ENCODE measurements at regions not wholly inside any gene's neighbourhood (a gene's known extent, or its start where the extent isn't known, plus 50 kb on each side); places are given as distances from the start of the nearest gene placed in this dataset.

DNA sequence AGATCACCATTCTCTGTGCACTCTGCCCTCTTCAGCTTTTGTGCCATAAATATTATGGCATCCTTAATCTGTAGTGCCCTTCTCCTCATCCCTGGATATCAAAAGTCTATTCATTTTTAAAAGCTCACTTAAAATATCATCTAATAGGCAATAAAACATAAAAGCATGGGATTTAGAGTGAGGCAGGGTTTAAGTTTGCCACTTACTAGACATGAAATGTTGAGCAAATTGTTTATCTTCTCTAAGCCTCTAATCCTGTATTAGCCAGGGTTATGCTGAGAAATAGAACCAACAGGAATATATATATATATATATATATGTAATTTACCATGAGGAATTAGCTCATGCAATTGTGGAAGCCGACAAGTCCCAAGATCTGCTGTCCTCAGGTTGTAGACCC is 472.4 kb upstream of the HS3ST1 start:
- DNase-seq, result no peak

GRCh38 chr4:11900359-11900758 is 471.7 kb upstream of the HS3ST1 start:
- no peak for DNase-seq

- no peak for DNase-seq
Observed at GRCh38 chr4:11898796-11899195, 470.1 kb upstream of the HS3ST1 start.

DNA sequence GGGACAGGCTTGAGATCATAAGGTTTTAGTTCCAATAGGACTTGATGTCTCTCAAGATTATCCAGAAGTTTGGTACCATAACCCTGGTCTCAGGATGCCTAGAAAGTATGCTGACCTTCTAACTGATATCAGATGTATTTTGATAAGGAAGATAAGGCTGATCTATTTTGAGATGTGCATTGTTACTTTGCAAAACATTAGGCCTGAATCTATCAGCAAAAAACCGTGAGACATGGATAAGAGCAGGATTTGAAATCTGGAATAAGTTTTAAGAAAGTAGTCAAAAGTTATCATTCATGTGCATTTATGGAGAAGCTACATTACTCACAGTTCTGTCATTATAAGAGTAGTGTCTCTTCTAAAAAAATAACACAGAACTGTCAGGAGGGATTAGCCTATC is 467.1 kb upstream of the HS3ST1 start:
- no peak for DNase-seq

DNA sequence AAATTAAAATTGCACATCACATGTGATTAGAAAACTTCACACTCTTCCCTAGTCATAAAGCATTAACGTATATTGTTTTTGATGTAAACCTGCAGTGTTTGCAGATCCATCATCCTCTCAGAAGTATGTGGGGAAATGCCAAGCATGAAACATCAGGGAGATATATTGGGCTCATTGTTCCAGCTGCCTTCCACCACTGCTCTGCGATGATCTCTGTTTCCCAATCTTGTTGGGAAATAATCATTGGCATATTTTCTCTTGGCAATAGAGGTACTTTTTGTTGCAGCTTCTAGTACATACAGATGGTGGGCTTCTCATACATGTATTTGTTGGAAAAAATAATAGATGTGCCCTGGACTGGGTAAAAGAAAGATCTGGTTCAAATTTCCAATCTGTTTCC is 466.3 kb upstream of the HS3ST1 start:
- no peak for DNase-seq

GRCh38 chr4:11894221-11894620 is 465.5 kb upstream of the HS3ST1 start:
- no peak for DNase-seq

DNA sequence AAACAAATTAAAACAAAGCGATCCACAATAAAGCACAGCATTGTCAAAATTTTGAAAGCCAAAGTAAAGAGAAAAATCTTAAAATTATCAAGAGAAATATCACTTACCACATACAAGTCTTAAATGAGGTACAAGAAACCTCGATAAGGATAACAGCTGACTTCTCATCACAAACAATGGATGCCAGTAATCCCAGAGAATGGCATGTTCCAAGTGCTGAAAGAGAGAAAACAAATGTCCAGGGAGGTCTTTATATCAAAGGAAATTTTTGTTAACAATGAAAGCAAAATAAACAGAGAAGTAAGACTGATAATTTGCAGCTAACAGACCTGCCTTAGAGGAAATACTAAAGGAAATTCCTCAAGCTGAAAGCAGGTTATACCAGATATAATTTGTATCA is 460.4 kb upstream of the HS3ST1 start:
- no peak for DNase-seq

DNA sequence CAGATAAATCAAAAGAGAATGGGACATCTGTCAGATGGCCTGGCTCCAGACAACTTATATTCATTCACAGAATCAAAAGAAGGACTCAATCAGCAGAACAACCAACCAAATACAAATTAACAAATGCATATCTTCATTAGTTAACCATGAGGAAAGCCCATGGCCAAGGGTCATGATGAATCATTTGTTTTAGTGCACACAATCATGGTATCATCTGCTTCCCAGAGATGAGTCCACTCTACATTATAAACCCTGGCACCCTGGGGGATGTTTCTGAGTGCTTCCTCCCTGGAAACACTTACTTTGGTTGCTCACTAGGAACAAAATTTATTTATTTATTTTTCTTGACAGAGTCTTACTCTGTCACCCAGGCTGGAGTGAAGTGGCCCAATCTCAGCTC is 453.3 kb upstream of the HS3ST1 start:
- DNase-seq, result no peak

GRCh38 chr4:11881364-11881763 is 452.7 kb upstream of the HS3ST1 start:
- no peak for DNase-seq

- no peak for DNase-seq
Observed at GRCh38 chr4:11878241-11878640, 449.5 kb upstream of the HS3ST1 start.

DNA sequence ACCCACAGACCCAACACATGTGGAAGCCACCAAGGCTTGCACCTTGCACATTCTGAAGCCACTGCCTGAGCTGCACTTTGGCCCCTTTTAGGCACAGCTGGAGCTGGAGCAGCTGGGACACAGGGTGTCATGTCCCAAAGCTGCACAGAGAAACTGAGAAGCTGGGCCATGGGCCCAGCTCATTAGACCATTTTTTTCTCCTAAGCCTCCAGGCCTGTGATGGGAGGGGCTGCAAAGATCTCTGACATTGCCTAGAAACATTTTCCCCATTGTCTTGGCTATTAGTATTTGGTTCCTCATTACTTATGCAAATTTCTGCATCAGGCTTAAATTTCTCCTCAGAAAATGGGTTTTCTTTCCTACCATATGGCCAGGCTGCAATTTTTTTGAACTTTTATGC is 447.4 kb upstream of the HS3ST1 start:
- DNase-seq, result no peak

GRCh38 chr4:11869191-11869870 is 440.6 kb upstream of the HS3ST1 start:
- DNase-seq, result no peak

DNA sequence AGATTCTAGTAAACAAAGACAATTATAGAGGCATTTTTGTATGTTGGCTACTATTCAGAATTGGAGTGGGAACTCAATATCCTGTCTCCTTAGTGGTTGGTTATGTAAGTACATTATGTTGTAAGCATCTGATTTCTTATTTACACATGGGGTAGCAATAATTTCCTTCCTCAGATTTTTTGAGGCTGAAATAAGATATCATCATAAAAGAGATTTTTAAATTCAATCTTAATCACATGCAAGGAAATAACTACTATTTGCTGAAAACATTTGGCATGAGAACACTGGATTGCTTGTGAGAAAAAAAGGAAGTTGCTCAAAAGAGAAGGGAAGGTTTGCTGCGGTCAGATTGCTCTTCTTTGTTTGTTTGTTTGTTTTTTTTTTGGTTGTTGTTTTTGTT is 437.7 kb upstream of the HS3ST1 start:
- DNase-seq, result no peak

GRCh38 chr4:11860996-11861395 is 432.3 kb upstream of the HS3ST1 start:
- DNase-seq, result no peak

GRCh38 chr4:11857881-11858280 is 429.2 kb upstream of the HS3ST1 start:
- DNase-seq, result no peak

DNA sequence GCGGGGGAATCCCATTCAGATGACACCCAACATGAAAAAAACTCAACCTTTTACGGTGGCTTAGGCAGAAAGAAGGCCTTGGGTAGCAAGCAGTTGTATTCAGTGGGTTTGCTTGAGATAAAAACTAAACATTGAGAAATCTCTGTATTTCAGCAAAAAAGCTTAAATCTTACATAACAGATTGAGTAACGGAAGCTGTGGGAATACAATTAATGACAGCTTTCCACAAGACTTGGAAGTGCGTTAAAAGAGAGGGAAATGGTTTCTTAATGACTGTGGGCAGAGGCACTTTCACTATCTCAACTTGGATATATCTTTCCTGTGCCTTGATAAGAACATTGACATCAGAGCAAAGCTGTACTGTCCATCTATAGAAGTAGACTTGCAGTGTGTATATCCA is 418.5 kb upstream of the HS3ST1 start:
- no peak for DNase-seq

DNA sequence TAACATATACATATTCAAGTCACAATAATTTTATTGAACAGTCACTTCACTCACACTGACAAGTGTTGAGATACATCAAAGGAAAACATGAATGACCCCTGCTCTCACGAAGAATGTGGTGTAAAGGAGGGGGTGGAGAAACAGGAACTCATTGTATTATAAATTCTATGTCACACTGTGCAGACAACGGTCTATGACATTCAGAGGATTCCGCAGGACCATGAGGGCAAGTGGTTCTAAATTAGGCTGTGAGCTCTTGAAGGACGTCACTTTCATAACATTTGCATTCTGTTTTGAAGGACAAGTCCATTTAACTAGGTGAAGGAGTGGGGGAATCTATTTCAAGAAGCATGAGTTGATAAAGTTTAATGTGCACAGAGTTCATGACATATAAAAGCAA is 415.2 kb upstream of the HS3ST1 start:
- DNase-seq, result no peak

- no peak for DNase-seq
Observed at GRCh38 chr4:11843340-11843739, 414.6 kb upstream of the HS3ST1 start.

- no peak for DNase-seq
Observed at GRCh38 chr4:11842620-11843263, 414.0 kb upstream of the HS3ST1 start.

GRCh38 chr4:11839889-11840288 is 411.2 kb upstream of the HS3ST1 start:
- DNase-seq, result no peak

- DNase-seq, result no peak
Observed at GRCh38 chr4:11831739-11832138, 403.0 kb upstream of the HS3ST1 start.

- DNase-seq, result no peak
Observed at GRCh38 chr4:11824566-11824965, 395.9 kb upstream of the HS3ST1 start.

DNA sequence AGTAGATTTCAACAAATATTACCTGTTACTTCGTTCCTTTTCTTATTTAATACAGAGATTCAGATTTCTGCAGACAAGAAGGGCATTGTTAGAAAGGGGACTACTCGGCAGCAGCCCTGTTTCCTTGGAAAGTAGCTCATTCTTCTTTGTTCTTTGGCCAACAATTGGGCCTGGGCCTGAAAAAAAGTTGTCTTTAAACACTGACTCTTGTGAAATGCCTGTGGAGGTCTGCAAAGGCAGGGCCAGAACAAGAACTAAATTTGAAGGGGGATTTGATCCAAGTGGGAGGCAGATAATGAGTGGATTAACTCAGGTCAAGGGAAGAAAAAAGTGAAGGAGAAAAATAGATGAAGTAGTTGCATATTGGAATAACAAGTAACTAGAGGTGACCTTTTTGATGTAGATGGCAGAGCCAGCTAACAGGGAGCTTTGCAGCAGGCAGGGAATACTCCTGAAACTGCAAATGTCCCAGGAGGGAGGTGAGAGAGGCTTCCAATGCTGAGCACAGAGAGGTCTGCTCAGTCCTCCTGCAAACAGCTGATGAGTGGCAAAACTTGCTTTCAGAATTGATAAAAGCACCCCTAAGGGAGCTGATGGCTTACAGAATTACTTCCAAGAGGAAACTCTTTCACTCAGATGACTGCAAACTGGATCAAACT is 393.2 kb upstream of the HS3ST1 start:
- no peak for DNase-seq

GRCh38 chr4:11817088-11817487 is 388.4 kb upstream of the HS3ST1 start:
- DNase-seq, result no peak

All from fibroblast of skin of abdomen (primary cell).